GM12864 (cell line): ENCODE measurements at regions not wholly inside any gene's neighbourhood (a gene's known extent, or its start where the extent isn't known, plus 50 kb on each side); places are given as distances from the start of the nearest gene placed in this dataset.

ENCODE experiments used
- DNase-seq: peaks from one replicate; pipeline ENCODE4 v3.0.0-alpha.2; 2011; ENCODE audit warnings: low read depth
- H3K4me3 ChIP-seq: 2 replicates; pipeline ENCODE4 v1.5.1; 2011; ENCODE audit warnings: mild to moderate bottlenecking, low read depth, low read length, control low read depth
- CTCF ChIP-seq: IDR thresholded peaks from 2 replicates; pipeline ENCODE4 v1.5.1; 2011; ENCODE audit warnings: low read depth, mild to moderate bottlenecking, moderate library complexity, low read length, control low read depth, inconsistent platforms; ENCODE audit errors: missing control alignments

DNA sequence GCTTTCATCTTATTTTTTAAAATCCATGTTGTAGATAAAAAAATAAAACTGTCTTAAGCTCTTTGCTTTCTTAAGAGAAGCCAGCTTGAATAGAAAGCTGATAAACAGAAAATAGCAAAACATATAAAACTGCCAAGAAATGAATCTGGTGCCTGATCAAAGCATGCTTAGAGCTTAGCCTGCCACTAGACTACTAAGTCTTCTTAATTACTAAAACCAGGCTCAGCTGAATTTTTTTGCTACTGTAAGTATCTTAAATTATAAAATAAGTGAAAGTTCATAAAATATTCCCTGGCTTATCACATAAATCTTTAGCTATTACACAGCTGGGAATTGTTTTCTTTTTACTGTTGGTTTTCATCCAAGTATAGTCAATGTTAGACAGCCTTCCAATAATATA, 803.9 kb downstream of the DIPK2A start:
- no peak for DNase-seq
- TF ChIP-seq CTCF: no peak
- H3K4me3 ChIP-seq: no peak overlapping the region

- no peak for TF ChIP-seq CTCF
Observed at GRCh38 chr3:144777906-144778305, 806.3 kb downstream of the DIPK2A start.

DNA sequence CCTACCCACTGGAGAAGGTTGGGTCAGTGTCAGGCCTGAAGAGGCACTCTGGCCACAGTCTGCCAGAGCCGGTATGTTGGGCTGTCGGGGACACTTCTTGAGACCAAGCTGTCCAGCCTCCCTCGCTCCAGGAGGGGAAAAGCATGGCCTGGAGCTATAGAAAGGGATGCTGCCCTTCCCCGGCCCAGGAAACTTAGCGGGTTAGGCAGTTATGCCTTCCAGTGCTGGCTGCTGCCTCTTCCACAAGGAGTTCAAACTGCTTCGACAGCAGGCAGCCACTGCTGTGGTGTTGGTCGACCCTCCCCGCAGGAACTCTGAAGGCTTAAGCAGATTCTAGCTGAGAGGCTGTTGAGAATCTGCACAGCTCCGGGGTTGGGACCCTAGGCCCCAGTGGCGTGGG, 819.4 kb downstream of the DIPK2A start:
- no peak for DNase-seq
- TF ChIP-seq CTCF: no peak
- no peak overlapping the region for H3K4me3 ChIP-seq

More at GRCh38 chr3:144777906-144778305, 806.3 kb downstream of the DIPK2A start:
- no peak overlapping the region for H3K4me3 ChIP-seq
- no peak for DNase-seq

GRCh38 chr3:144801890-144802289, 830.3 kb downstream of the DIPK2A start:
- H3K4me3 ChIP-seq: no peak overlapping the region
- DNase-seq: no peak
- no peak for TF ChIP-seq CTCF

GRCh38 chr3:144809380-144809779, 837.8 kb downstream of the DIPK2A start:
- no peak for DNase-seq
- no peak for TF ChIP-seq CTCF

DNA sequence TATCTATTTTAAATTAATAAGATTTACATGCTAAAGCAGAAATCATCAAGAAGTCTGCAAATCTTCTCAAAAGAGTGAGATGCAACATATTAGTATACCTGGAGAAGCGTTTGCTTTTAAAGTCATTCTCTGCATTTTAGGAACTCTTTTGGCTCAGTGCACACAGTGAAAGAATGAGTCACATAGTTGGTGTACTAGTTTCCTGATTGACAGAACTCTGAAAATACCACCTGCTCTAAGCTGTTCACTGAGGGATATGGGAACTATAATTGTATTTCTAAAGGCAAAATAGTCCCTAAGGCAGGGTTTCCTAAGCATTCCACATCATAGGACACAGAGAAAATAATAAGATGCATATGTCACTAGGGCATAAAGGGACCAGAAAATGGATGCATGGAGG, 838.5 kb downstream of the DIPK2A start:
- no peak for TF ChIP-seq CTCF
- peak; percentile 7 for DNase-seq
- no peak overlapping the region for H3K4me3 ChIP-seq

More at GRCh38 chr3:144809380-144809779, 837.8 kb downstream of the DIPK2A start:
- H3K4me3 ChIP-seq: no peak overlapping the region

GRCh38 chr3:144815655-144816054, 844.0 kb downstream of the DIPK2A start:
- DNase-seq: no peak
- TF ChIP-seq CTCF: no peak
- H3K4me3 ChIP-seq: no peak overlapping the region
